HCT116 (cell line): ENCODE measurements at regions not wholly inside any gene's neighbourhood (a gene's known extent, or its start where the extent isn't known, plus 50 kb on each side); places are given as distances from the start of the nearest gene placed in this dataset.

Source experiments
- EGR1 ChIP-seq: IDR thresholded peaks from 2 replicates; pipeline ENCODE4 v1.6.1; 2012; ENCODE audit warnings: low read depth
- POLR2A ChIP-seq: IDR thresholded peaks from 2 replicates; pipeline ENCODE4 v1.7.0; 2011; ENCODE audit warnings: borderline replicate concordance; ENCODE audit not compliant: insufficient read depth, insufficient read length; ENCODE audit errors: extremely low read depth
- TCF7L2 ChIP-seq: IDR thresholded peaks from 2 replicates; pipeline ENCODE4 v1.7.0; 2011; ENCODE audit warnings: borderline replicate concordance, inconsistent platforms; ENCODE audit not compliant: insufficient read depth, insufficient read length; ENCODE audit errors: extremely low read depth
- TF ChIP-seq, protein P1 (sequence below): IDR thresholded peaks from 2 replicates; pipeline ENCODE4 v1.6.1; 2012; ENCODE audit warnings: low read depth
- TF ChIP-seq, protein P2 (sequence below), 3 experiments: fragments of 200-600 bp in 1 of 3; sonication (generic) in 1 of 3; IDR thresholded peaks in 2 of 3; conservative IDR thresholded peaks in 1 of 3; 2 replicates each; pipeline ENCODE4 v1.5.1; 2012 to 2017; ENCODE audit warnings: low read depth in 2 of 3, low read length in 2 of 3, antibody characterized with exemption in 1 of 3, borderline replicate concordance in 1 of 3, control low read depth in 1 of 3, mild to moderate bottlenecking in 1 of 3, mixed read lengths in 1 of 3, mixed run types in 1 of 3, moderate library complexity in 1 of 3; ENCODE audit not compliant: insufficient read depth in 1 of 3

DNA sequence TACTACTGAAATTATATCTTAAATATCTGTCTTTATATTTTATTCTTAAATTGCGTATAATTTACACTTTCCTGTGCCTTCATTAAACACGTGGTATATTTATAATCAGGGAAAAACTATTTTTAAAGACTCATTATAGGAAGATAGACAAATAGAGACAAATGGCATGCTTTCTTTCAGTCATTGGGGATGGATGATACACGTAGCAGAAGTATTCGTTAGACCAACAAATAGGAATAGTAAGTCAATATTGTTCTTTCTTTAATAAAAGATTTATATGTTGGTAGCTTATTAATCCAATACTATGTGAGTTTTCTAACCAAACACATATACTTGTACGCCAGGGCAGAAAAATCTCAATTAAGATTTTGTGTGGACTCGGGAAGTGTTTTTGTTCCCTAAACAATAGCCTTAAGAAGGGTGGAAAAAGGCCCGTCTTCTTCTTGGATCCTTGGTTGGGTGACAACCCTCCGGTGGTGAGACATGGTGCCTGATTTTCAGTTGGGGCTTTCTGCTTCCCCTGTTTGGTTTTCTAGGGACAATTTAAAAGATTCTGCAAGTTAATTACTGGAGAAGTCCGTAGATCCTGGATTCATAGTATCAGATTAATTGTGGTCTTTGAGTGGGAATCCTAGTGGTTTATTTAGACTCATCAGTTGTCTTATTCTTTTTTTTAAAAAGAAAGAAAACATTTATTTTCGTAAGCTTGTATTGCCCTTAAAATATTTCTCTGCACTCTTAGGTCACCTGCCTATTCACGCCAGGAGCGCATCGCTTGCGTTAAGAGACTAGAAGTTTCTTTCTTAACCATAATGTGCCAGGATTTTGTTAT lies 83.5 kb upstream of the WNT7B start:
- TF ChIP-seq, protein P1, sequence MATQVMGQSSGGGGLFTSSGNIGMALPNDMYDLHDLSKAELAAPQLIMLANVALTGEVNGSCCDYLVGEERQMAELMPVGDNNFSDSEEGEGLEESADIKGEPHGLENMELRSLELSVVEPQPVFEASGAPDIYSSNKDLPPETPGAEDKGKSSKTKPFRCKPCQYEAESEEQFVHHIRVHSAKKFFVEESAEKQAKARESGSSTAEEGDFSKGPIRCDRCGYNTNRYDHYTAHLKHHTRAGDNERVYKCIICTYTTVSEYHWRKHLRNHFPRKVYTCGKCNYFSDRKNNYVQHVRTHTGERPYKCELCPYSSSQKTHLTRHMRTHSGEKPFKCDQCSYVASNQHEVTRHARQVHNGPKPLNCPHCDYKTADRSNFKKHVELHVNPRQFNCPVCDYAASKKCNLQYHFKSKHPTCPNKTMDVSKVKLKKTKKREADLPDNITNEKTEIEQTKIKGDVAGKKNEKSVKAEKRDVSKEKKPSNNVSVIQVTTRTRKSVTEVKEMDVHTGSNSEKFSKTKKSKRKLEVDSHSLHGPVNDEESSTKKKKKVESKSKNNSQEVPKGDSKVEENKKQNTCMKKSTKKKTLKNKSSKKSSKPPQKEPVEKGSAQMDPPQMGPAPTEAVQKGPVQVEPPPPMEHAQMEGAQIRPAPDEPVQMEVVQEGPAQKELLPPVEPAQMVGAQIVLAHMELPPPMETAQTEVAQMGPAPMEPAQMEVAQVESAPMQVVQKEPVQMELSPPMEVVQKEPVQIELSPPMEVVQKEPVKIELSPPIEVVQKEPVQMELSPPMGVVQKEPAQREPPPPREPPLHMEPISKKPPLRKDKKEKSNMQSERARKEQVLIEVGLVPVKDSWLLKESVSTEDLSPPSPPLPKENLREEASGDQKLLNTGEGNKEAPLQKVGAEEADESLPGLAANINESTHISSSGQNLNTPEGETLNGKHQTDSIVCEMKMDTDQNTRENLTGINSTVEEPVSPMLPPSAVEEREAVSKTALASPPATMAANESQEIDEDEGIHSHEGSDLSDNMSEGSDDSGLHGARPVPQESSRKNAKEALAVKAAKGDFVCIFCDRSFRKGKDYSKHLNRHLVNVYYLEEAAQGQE: no peak
- TF ChIP-seq POLR2A: no peak
- TF ChIP-seq, protein P2, sequence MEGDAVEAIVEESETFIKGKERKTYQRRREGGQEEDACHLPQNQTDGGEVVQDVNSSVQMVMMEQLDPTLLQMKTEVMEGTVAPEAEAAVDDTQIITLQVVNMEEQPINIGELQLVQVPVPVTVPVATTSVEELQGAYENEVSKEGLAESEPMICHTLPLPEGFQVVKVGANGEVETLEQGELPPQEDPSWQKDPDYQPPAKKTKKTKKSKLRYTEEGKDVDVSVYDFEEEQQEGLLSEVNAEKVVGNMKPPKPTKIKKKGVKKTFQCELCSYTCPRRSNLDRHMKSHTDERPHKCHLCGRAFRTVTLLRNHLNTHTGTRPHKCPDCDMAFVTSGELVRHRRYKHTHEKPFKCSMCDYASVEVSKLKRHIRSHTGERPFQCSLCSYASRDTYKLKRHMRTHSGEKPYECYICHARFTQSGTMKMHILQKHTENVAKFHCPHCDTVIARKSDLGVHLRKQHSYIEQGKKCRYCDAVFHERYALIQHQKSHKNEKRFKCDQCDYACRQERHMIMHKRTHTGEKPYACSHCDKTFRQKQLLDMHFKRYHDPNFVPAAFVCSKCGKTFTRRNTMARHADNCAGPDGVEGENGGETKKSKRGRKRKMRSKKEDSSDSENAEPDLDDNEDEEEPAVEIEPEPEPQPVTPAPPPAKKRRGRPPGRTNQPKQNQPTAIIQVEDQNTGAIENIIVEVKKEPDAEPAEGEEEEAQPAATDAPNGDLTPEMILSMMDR (IDR thresholded peaks at IDR 0.05 in 2 of 3, conservative IDR thresholded peaks at IDR 0.05 in 1 of 3; ENCODE audit: borderline replicate concordance in 1 of 3, insufficient read depth in 1 of 3, low read depth in 2 of 3, low read length in 2 of 3): no peak
- no peak for TF ChIP-seq TCF7L2
- no peak for TF ChIP-seq EGR1
